ENCODE measurements at regions not wholly inside any gene's neighbourhood (a gene's known extent, or its start where the extent isn't known, plus 50 kb on each side); places are given as distances from the start of the nearest gene placed in this dataset.

GRCh38 chr10:131020775-131021174 lies 290.7 kb downstream of the TCERG1L start:
- TF ChIP-seq, protein P1, sequence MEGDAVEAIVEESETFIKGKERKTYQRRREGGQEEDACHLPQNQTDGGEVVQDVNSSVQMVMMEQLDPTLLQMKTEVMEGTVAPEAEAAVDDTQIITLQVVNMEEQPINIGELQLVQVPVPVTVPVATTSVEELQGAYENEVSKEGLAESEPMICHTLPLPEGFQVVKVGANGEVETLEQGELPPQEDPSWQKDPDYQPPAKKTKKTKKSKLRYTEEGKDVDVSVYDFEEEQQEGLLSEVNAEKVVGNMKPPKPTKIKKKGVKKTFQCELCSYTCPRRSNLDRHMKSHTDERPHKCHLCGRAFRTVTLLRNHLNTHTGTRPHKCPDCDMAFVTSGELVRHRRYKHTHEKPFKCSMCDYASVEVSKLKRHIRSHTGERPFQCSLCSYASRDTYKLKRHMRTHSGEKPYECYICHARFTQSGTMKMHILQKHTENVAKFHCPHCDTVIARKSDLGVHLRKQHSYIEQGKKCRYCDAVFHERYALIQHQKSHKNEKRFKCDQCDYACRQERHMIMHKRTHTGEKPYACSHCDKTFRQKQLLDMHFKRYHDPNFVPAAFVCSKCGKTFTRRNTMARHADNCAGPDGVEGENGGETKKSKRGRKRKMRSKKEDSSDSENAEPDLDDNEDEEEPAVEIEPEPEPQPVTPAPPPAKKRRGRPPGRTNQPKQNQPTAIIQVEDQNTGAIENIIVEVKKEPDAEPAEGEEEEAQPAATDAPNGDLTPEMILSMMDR (conservative IDR thresholded peaks at IDR 0.05; ENCODE audit: low read depth, low read length) = no peak
- TF ChIP-seq EZH2 (IDR thresholded peaks at IDR 0.05; ENCODE audit: low read length, unreplicated experiment) (no peak), EZH2phosphoT487 (IDR thresholded peaks at IDR 0.05; ENCODE audit: borderline replicate concordance, low read length) (no peak)
